ENCODE measurements at regions not wholly inside any gene's neighbourhood (a gene's known extent, or its start where the extent isn't known, plus 50 kb on each side); places are given as distances from the start of the nearest gene placed in this dataset.

- Histone ChIP-seq H3K36me3 (replicated peaks in 1 of 2; ENCODE audit: control insufficient read depth in 1 of 2, insufficient read depth in 2 of 2, low read length in 2 of 2) (no peaks in the 10 kb centered on the region), H4K20me1 (ENCODE audit: insufficient read depth, low read length) (no peaks in the 10 kb centered on the region), H3K4me3 (replicated peaks in 1 of 3; ENCODE audit: low read depth in 2 of 3, low read length in 3 of 3) (no peak overlapping the region), H3K27me3 (ENCODE audit: control insufficient read depth in 2 of 2, insufficient read depth in 2 of 2, low read length in 2 of 2) (no peaks in the 10 kb centered on the region), H3K4me2 (replicated peaks; ENCODE audit: extremely low read depth, low read length, poor library complexity, severe bottlenecking) (no peak overlapping the region), H3K27ac (ENCODE audit: low read depth in 1 of 2, low read length in 2 of 2) (no peak overlapping the region), H3K4me1 (ENCODE audit: control insufficient read depth in 1 of 2, insufficient read depth in 2 of 2, low read length in 2 of 2) (no peaks in the 10 kb centered on the region), H3K9me3 (replicated peaks in 1 of 2; ENCODE audit: control insufficient read depth in 1 of 2, insufficient read depth in 1 of 2, low read length in 2 of 2) (no peaks in the 10 kb centered on the region), H3K79me2 (ENCODE audit: insufficient read depth, low read length) (no peaks in the 10 kb centered on the region), H2AFZ (ENCODE audit: insufficient read depth, low read depth, low read length, poor library complexity, severe bottlenecking) (no peak overlapping the region), H3K9ac (ENCODE audit: insufficient read depth, low read length, poor library complexity, severe bottlenecking) (no peak overlapping the region)
- Mint-ChIP-seq H3K27me3 (ENCODE audit: low read depth in 3 of 3) (no peaks in the 10 kb centered on the region), H3K27ac (no peak overlapping the region), H3K4me1 (no peaks in the 10 kb centered on the region), H3K9me3 (peaks cover 0 to 2% (median 0%) of the 10 kb centered on the region in 7 donors), H3K4me3 (no peak overlapping the region), H3K36me3 (no peaks in the 10 kb centered on the region)
- intact Hi-C loops (cut with micrococcal nuclease), result no loop called here
- no peak for DNase-seq
- WGBS (ENCODE audit: insufficient coverage), result no CpG with 5 or more reads among the region's 2 CpGs
- TF ChIP-seq CTCF (IDR thresholded peaks at IDR 0.05), result no peak
Observed at GRCh38 chr3:68306571-68306970, 625.8 kb downstream of the TAFA4 start.

- no peak overlapping the region for H3K27ac ChIP-seq (ENCODE audit: low read depth in 1 of 2, low read length in 2 of 2)
- no peak overlapping the region for H2AFZ ChIP-seq (ENCODE audit: insufficient read depth, low read depth, low read length, poor library complexity, severe bottlenecking)
- no peak for TF ChIP-seq CTCF (IDR thresholded peaks at IDR 0.05)
- no peak overlapping the region for H3K4me2 ChIP-seq (replicated peaks; ENCODE audit: extremely low read depth, low read length, poor library complexity, severe bottlenecking)
- Mint-ChIP-seq H3K27me3 (ENCODE audit: low read depth in 3 of 3) (peaks cover 0 to 2% (median 0%) of the 10 kb centered on the region in 3 donors), H3K4me3 (no peak overlapping the region), H3K4me1 (no peaks in the 10 kb centered on the region), H3K36me3 (no peaks in the 10 kb centered on the region), H3K9me3 (peaks cover 0 to 2% (median 0%) of the 10 kb centered on the region in 7 donors), H3K27ac (no peak overlapping the region)
- no peaks in the 10 kb centered on the region for H3K36me3 ChIP-seq (replicated peaks in 1 of 2; ENCODE audit: control insufficient read depth in 1 of 2, insufficient read depth in 2 of 2, low read length in 2 of 2)
- no peaks in the 10 kb centered on the region for H3K79me2 ChIP-seq (ENCODE audit: insufficient read depth, low read length)
- no peaks in the 10 kb centered on the region for H4K20me1 ChIP-seq (ENCODE audit: insufficient read depth, low read length)
- WGBS (ENCODE audit: insufficient coverage), result no CpG with 5 or more reads among the region's 1 CpG
- H3K4me3 ChIP-seq (replicated peaks in 1 of 3; ENCODE audit: low read depth in 2 of 3, low read length in 3 of 3), result no peak overlapping the region
- no peaks in the 10 kb centered on the region for H3K4me1 ChIP-seq (ENCODE audit: control insufficient read depth in 1 of 2, insufficient read depth in 2 of 2, low read length in 2 of 2)
- no peak for DNase-seq
- no peaks in the 10 kb centered on the region for H3K27me3 ChIP-seq (ENCODE audit: control insufficient read depth in 2 of 2, insufficient read depth in 2 of 2, low read length in 2 of 2)
- H3K9me3 ChIP-seq (replicated peaks in 1 of 2; ENCODE audit: control insufficient read depth in 1 of 2, insufficient read depth in 1 of 2, low read length in 2 of 2), result no peaks in the 10 kb centered on the region
- intact Hi-C loops (cut with micrococcal nuclease), result no loop called here
- H3K9ac ChIP-seq (ENCODE audit: insufficient read depth, low read length, poor library complexity, severe bottlenecking), result no peak overlapping the region
Observed at GRCh38 chr3:68295457-68295856, 636.9 kb downstream of the TAFA4 start.
